ENCODE measurements at regions not wholly inside any gene's neighbourhood (a gene's known extent, or its start where the extent isn't known, plus 50 kb on each side); places are given as distances from the start of the nearest gene placed in this dataset.

DNA sequence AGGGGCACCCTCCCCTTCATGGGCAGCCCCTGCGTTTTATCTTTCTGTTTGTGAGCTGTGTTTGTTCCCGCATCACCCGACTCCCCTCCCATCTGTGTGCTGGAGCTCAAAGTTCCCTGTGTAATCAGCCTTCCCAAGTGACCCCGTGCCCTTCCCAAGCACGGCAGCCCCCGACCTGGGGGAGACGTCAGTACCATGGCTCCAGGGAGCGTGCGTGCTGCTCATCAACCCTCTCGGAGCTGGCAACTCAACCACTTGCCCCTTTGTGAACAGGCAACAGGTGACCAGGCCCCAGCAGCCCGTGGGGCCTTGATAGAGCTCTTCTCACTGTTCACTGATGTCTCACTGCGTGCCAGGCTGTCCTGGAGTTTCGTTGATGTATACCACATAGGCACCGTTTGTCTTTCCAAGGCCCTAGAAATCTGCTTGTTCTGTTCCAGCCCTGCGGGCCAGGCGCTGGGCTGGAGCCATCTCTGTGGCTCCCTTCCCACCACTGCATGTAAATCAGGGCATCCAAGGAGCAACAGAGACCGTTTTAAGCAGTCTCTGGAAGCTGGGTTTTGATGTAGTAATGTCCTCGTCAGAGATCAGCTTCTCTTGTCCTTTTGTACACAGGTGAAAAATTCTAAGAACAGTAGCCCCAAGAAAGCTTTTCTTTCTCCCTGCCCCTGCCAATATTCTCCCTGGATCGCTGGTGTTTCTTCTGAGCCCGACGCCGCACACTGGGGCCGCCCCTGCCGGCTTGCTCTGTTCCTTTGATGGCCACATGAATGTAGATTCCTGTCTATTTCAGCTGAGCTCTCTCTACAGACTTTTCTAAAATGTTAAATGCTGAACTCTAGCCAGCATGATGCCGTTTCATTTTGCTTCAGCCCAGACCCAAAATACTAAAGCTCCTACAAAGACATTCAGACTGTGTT, 107.0 kb upstream of the PTPRM start:
- no peak for DNase-seq
- H3K4me3 ChIP-seq (ENCODE audit: low read length) = no peak overlapping the region
- H3K9me2 ChIP-seq (replicated peaks; ENCODE audit: low read length) = no peaks in the 10 kb centered on the region
- H3K4me1 ChIP-seq (ENCODE audit: insufficient read depth, low read length) = no peaks in the 10 kb centered on the region
- POLR2A ChIA-PET (ENCODE audit: unreplicated experiment) = no interaction called here
- intact Hi-C loops (cut with micrococcal nuclease) = no loop called here
- H3K9ac ChIP-seq (ENCODE audit: low read length) = no peak overlapping the region
- H3K27ac ChIP-seq (ENCODE audit: low read length) = no peak overlapping the region
- CTCF ChIA-PET = interaction anchor here (1.1 kb wide), 1 partner anchor 187 kb away, joined by 3 read pairs; no protein-coding TSS in a partner anchor
- TF ChIP-seq, protein P1, sequence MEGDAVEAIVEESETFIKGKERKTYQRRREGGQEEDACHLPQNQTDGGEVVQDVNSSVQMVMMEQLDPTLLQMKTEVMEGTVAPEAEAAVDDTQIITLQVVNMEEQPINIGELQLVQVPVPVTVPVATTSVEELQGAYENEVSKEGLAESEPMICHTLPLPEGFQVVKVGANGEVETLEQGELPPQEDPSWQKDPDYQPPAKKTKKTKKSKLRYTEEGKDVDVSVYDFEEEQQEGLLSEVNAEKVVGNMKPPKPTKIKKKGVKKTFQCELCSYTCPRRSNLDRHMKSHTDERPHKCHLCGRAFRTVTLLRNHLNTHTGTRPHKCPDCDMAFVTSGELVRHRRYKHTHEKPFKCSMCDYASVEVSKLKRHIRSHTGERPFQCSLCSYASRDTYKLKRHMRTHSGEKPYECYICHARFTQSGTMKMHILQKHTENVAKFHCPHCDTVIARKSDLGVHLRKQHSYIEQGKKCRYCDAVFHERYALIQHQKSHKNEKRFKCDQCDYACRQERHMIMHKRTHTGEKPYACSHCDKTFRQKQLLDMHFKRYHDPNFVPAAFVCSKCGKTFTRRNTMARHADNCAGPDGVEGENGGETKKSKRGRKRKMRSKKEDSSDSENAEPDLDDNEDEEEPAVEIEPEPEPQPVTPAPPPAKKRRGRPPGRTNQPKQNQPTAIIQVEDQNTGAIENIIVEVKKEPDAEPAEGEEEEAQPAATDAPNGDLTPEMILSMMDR (conservative IDR thresholded peaks at IDR 0.05; ENCODE audit: low read depth, low read length) = no peak
- TF ChIP-seq EZH2 (IDR thresholded peaks at IDR 0.05; ENCODE audit: low read length, unreplicated experiment) (no peak), EZH2phosphoT487 (IDR thresholded peaks at IDR 0.05; ENCODE audit: borderline replicate concordance, low read length) (no peak)
- H3F3A ChIP-seq (ENCODE audit: low read length, unreplicated experiment) = no peaks in the 10 kb centered on the region
- BruUV-seq (replicated peaks) = no TSS peak
- no peak overlapping the region for H2AFZ ChIP-seq (ENCODE audit: low read length)
- H4K20me1 ChIP-seq (ENCODE audit: low read length) = no peaks in the 10 kb centered on the region
- H3K27me3 ChIP-seq (ENCODE audit: low read length) = peaks cover 63% of the 10 kb centered on the region
- H3K36me3 ChIP-seq (ENCODE audit: low read depth, low read length) = no peaks in the 10 kb centered on the region
- no peaks in the 10 kb centered on the region for H3K79me2 ChIP-seq (ENCODE audit: low read length)
- no peaks in the 10 kb centered on the region for H3K9me3 ChIP-seq (ENCODE audit: low read length)
- H3K4me2 ChIP-seq (ENCODE audit: low read length) = no peak overlapping the region
- no peak for ATAC-seq

DNA sequence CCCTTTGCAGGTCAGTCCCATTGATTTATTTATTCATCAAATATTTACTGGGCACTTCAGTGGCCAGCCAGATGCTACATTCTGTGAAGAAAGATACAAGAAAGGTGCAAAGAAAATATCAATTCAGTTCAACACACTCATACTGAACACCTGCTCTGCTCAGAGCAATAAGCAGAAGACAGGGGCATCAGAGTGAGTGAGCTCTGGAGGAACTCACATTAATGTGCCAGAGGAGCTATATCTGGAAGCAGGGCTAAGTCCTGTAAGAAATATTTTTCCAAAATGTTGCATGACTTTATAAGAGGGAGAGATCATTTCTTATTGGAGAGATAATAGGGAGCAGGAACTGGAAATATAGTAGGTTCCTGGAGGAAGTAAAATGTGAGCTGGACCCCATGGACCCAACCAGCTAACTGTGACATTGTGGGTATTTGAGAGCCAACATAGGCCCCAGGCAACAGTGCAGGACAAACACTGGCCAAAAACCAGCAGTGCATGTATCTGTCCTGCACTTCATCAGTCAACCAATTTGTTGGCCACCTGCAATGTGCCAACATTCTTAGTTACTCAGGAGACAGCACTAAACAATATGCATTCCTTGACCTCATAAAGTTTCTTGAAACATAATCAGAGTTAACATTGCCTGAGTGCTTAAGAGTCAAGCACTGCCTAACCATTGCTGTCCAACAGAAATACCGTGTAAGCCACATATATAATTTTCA, 102.7 kb upstream of the PTPRM start:
- no peaks in the 10 kb centered on the region for H3K79me2 ChIP-seq (ENCODE audit: low read length)
- no peak for ATAC-seq
- DNase-seq = peak; percentile 7
- no peak overlapping the region for H3K27ac ChIP-seq (ENCODE audit: low read length)
- CTCF ChIA-PET = no interaction called here
- no peaks in the 10 kb centered on the region for H3K4me1 ChIP-seq (ENCODE audit: insufficient read depth, low read length)
- no peaks in the 10 kb centered on the region for H4K20me1 ChIP-seq (ENCODE audit: low read length)
- H3F3A ChIP-seq (ENCODE audit: low read length, unreplicated experiment) = no peaks in the 10 kb centered on the region
- BruUV-seq (replicated peaks) = no TSS peak
- POLR2A ChIA-PET (ENCODE audit: unreplicated experiment) = no interaction called here
- no peak overlapping the region for H3K4me2 ChIP-seq (ENCODE audit: low read length)
- no peak for TF ChIP-seq EZH2 (IDR thresholded peaks at IDR 0.05; ENCODE audit: low read length, unreplicated experiment)
- H3K4me3 ChIP-seq (ENCODE audit: low read length) = no peak overlapping the region
- H3K9me3 ChIP-seq (ENCODE audit: low read length) = no peaks in the 10 kb centered on the region
- H2AFZ ChIP-seq (ENCODE audit: low read length) = no peak overlapping the region
- intact Hi-C loops (cut with micrococcal nuclease) = no loop called here
- no peaks in the 10 kb centered on the region for H3K9me2 ChIP-seq (replicated peaks; ENCODE audit: low read length)
- H3K27me3 ChIP-seq (ENCODE audit: low read length) = peaks cover 50% of the 10 kb centered on the region
- no peaks in the 10 kb centered on the region for H3K36me3 ChIP-seq (ENCODE audit: low read depth, low read length)
- no peak overlapping the region for H3K9ac ChIP-seq (ENCODE audit: low read length)

DNA sequence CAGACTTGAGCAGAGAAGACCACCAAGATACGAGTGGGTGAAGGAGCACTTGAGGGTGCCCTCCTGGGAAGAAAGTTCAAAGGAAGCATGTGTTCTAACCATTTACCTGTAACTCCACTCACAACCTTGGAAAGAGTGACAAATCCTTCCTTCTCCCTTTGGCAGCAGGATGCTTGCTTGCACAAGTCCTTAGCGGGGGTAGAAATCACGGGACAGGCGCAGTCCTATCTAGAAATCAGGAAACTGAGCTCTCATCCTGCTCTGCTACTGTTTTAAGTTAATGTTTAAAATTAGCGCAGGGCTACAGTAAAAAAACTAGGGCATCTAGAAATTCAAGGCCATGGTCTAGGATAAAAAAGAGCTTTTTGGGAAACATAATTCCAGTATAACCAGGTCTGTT, 100.9 kb upstream of the PTPRM start:
- H3K4me1 ChIP-seq (ENCODE audit: insufficient read depth, low read length) = no peaks in the 10 kb centered on the region
- H3K36me3 ChIP-seq (ENCODE audit: low read depth, low read length) = no peaks in the 10 kb centered on the region
- peaks cover 33% of the 10 kb centered on the region for H3K27me3 ChIP-seq (ENCODE audit: low read length)
- TF ChIP-seq, protein P1 (conservative IDR thresholded peaks at IDR 0.05; ENCODE audit: low read depth, low read length) = no peak
- TF ChIP-seq EZH2phosphoT487 (IDR thresholded peaks at IDR 0.05; ENCODE audit: borderline replicate concordance, low read length) (no peak), EZH2 (IDR thresholded peaks at IDR 0.05; ENCODE audit: low read length, unreplicated experiment) (no peak)
- no peak overlapping the region for H3K27ac ChIP-seq (ENCODE audit: low read length)
- ChIA-PET POLR2A (ENCODE audit: unreplicated experiment) (no interaction called here), CTCF (no interaction called here)
- no peaks in the 10 kb centered on the region for H3F3A ChIP-seq (ENCODE audit: low read length, unreplicated experiment)
- H3K4me3 ChIP-seq (ENCODE audit: low read length) = no peak overlapping the region
- no peak for ATAC-seq
- BruUV-seq (replicated peaks) = no TSS peak
- no peaks in the 10 kb centered on the region for H4K20me1 ChIP-seq (ENCODE audit: low read length)
- intact Hi-C loops (cut with micrococcal nuclease) = no loop called here
- no peaks in the 10 kb centered on the region for H3K9me2 ChIP-seq (replicated peaks; ENCODE audit: low read length)
- H2AFZ ChIP-seq (ENCODE audit: low read length) = no peak overlapping the region
- DNase-seq = no peak
- H3K79me2 ChIP-seq (ENCODE audit: low read length) = no peaks in the 10 kb centered on the region
- H3K4me2 ChIP-seq (ENCODE audit: low read length) = no peak overlapping the region
- H3K9me3 ChIP-seq (ENCODE audit: low read length) = no peaks in the 10 kb centered on the region
- no peak overlapping the region for H3K9ac ChIP-seq (ENCODE audit: low read length)
